ENCODE measurements at regions not wholly inside any gene's neighbourhood (a gene's known extent, or its start where the extent isn't known, plus 50 kb on each side); places are given as distances from the start of the nearest gene placed in this dataset.

GRCh38 chr19:30310602-30311263 is 61.5 kb upstream of the ZNF536 start:
- DNase-seq, result no peak
- Histone ChIP-seq H3K4me1 (no peaks in the 10 kb centered on the region), H3K27ac (no peak overlapping the region), H3K36me3 (no peaks in the 10 kb centered on the region), H3K4me3 (no peak overlapping the region), H3K27me3 (peaks cover 0 to 5% of the 10 kb centered on the region in 2 donors), H3K9me3 (peaks cover 0 to under 1% of the 10 kb centered on the region in 2 donors)
- ATAC-seq, result no peak
- intact Hi-C loops (cut with DNase I), result no loop called here
- no peak for TF ChIP-seq CTCF (IDR thresholded peaks at IDR 0.05)

- Histone ChIP-seq H3K27ac (no peak overlapping the region), H3K36me3 (no peaks in the 10 kb centered on the region), H3K4me3 (no peak overlapping the region), H3K27me3 (peaks cover 0 to 5% of the 10 kb centered on the region in 2 donors), H3K9me3 (peaks cover 0 to 8% of the 10 kb centered on the region in 2 donors), H3K4me1 (no peaks in the 10 kb centered on the region)
- no peak for ATAC-seq
- intact Hi-C loops (cut with DNase I), result no loop called here
- no peak for TF ChIP-seq CTCF (IDR thresholded peaks at IDR 0.05)
- no peak for DNase-seq
Measured at GRCh38 chr19:30311911-30312310, 60.3 kb upstream of the ZNF536 start.

GRCh38 chr19:30312582-30313352 is 59.4 kb upstream of the ZNF536 start:
- no peak for TF ChIP-seq CTCF (IDR thresholded peaks at IDR 0.05)
- Histone ChIP-seq H3K36me3 (no peaks in the 10 kb centered on the region), H3K4me1 (no peaks in the 10 kb centered on the region), H3K27ac (no peak overlapping the region), H3K9me3 (peaks cover 0 to 8% of the 10 kb centered on the region in 2 donors), H3K27me3 (peaks cover 0 to 5% of the 10 kb centered on the region in 2 donors), H3K4me3 (no peak overlapping the region)
- ATAC-seq (no peak), DNase-seq (no peak)
- intact Hi-C loops (cut with DNase I), result no loop called here

- ATAC-seq (no peak), DNase-seq (no peak)
- Histone ChIP-seq H3K36me3 (no peaks in the 10 kb centered on the region), H3K27me3 (peaks cover 0 to 5% of the 10 kb centered on the region in 2 donors), H3K4me1 (no peaks in the 10 kb centered on the region), H3K9me3 (peaks cover 0 to 8% of the 10 kb centered on the region in 2 donors), H3K4me3 (no peak overlapping the region), H3K27ac (no peak overlapping the region)
- no peak for TF ChIP-seq CTCF (IDR thresholded peaks at IDR 0.05)
- intact Hi-C loops (cut with DNase I), result no loop called here
Measured at GRCh38 chr19:30313353-30313750, 58.8 kb upstream of the ZNF536 start.

GRCh38 chr19:30314056-30314804 is 58.0 kb upstream of the ZNF536 start:
- no peaks in the 10 kb centered on the region for H3K4me1 ChIP-seq
- TF ChIP-seq CTCF (IDR thresholded peaks at IDR 0.05), result no peak
- H3K27me3 ChIP-seq, result peaks cover 0 to 5% of the 10 kb centered on the region in 2 donors
- H3K27ac ChIP-seq, result no peak overlapping the region
- DNase-seq, result no peak
- intact Hi-C loops (cut with DNase I), result no loop called here
- no peak for ATAC-seq
- H3K4me3 ChIP-seq, result no peak overlapping the region
- peaks cover 0 to 8% of the 10 kb centered on the region in 2 donors for H3K9me3 ChIP-seq
- no peaks in the 10 kb centered on the region for H3K36me3 ChIP-seq
